OCI-LY3 (cell line): ENCODE measurements at regions not wholly inside any gene's neighbourhood (a gene's known extent, or its start where the extent isn't known, plus 50 kb on each side); places are given as distances from the start of the nearest gene placed in this dataset.

Experiments used
- H2AFZ ChIP-seq: fragments of 200-600, 300-600 bp; shearing (Covaris generic); 2 replicates; pipeline ENCODE4 v1.6.0; 2014; ENCODE audit warnings: antibody characterized with exemption, low read depth, low read length
- H3K27ac ChIP-seq: fragments of 200-600, 300-600 bp; sonication (generic); 2 replicates; pipeline ENCODE4 v1.5.1; 2014; ENCODE audit warnings: mild to moderate bottlenecking, low read length, moderate library complexity, mixed read lengths
- H3K27me3 ChIP-seq: fragments of 200-600, 300-600 bp; sonication (generic); 2 replicates; pipeline ENCODE4 v1.6.1; 2014; ENCODE audit warnings: low read depth, low read length, mixed read lengths
- H3K36me3 ChIP-seq: fragments of 200-600, 300-600 bp; sonication (generic); replicated peaks from 2 replicates; pipeline ENCODE3; 2014; ENCODE audit warnings: low read depth, low read length, mixed read lengths
- H3K4me1 ChIP-seq: fragments of 300-600, 200-600 bp; sonication (generic); 2 replicates; pipeline ENCODE4 v1.6.1; 2014; ENCODE audit warnings: low read length, mixed read lengths
- H3K4me2 ChIP-seq: fragments of 200-600, 300-600 bp; sonication (generic); 2 replicates; pipeline ENCODE4 v1.6.1; 2014; ENCODE audit warnings: low read length, mixed read lengths
- H3K4me3 ChIP-seq: fragments of 300-600, 200-600 bp; sonication (generic); 2 replicates; pipeline ENCODE4 v1.5.1; 2014; ENCODE audit warnings: antibody characterized with exemption, mild to moderate bottlenecking, low read length, moderate library complexity
- H3K79me2 ChIP-seq: fragments of 300-600, 200-600 bp; shearing (Covaris generic); 2 replicates; pipeline ENCODE4 v1.6.1; 2014; ENCODE audit warnings: mild to moderate bottlenecking, low read length, mixed read lengths
- H3K9ac ChIP-seq: fragments of 300-600, 200-600 bp; shearing (Covaris generic); 2 replicates; pipeline ENCODE4 v1.6.0; 2014; ENCODE audit warnings: mild to moderate bottlenecking, low read length, moderate library complexity
- H3K9me3 ChIP-seq: fragments of 200-600, 300-600 bp; shearing (Covaris generic); 2 replicates; pipeline ENCODE4 v1.6.1; 2014; ENCODE audit warnings: low read length, mixed read lengths; ENCODE audit not compliant: insufficient read depth
- H4K20me1 ChIP-seq: fragments of 200-600, 300-600 bp; sonication (generic); 2 replicates; pipeline ENCODE4 v1.6.1; 2016; ENCODE audit warnings: low read length, mixed read lengths; ENCODE audit not compliant: insufficient read depth
- CTCF ChIP-seq: fragments of 200-600, 300-600 bp; sonication (generic); IDR thresholded peaks from 2 replicates; pipeline ENCODE4 v1.5.1; 2014; ENCODE audit warnings: antibody characterized with exemption, low read length, low read depth
- EZH2phosphoT487 ChIP-seq: fragments of 200-600 bp; shearing (Covaris generic); IDR thresholded peaks from 2 replicates; pipeline ENCODE4 v1.6.1; 2018; ENCODE audit warnings: antibody characterized with exemption, mixed run types, low read depth

DNA sequence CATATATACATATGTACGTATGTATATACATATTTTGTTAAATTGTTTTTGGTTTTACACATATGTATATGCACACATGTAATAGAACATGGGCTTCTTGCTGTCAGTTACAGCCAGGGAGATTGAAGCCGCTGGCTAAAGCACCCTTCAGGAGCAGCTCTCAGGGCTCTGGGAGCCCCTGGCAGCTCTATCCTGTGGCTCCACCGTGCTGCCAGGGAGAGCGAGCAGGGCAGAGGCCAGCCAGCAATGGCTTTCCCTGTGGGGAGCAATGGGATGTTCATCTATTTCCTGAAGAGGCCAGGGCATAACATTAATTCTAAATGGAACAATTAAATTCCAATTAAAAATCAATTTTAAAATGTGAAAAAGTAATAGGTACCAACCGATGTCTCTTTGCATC is 102.9 kb downstream of the PSMG1 start:
- Histone ChIP-seq H3K79me2 (no peaks in the 10 kb centered on the region), H4K20me1 (no peaks in the 10 kb centered on the region), H3K4me2 (no peak overlapping the region), H3K9ac (no peak overlapping the region), H3K27me3 (peaks cover 11% of the 10 kb centered on the region), H3K9me3 (no peaks in the 10 kb centered on the region), H3K4me3 (no peak overlapping the region), H2AFZ (no peak overlapping the region), H3K27ac (no peak overlapping the region), H3K4me1 (no peaks in the 10 kb centered on the region), H3K36me3 (no peaks in the 10 kb centered on the region)
- TF ChIP-seq EZH2phosphoT487, result no peak
- TF ChIP-seq CTCF, result no peak

DNA sequence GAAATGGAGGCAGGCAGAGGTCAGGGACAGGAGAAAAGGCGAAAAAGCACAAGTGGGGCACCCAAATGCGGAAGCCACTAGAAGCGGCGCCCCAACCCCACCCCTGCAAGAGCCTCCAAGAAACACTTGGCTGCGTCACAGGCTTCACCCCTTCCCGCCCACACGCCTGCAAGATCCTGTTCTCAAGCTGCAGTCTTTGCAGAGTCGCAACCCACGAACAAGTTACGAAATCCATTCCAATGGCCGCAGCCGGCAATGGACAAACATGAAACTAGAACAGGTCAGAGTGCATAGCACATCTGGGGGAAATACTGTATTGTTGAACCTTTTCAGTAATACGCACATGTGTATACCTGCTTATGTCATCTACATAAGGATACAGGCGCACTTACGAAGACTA is 103.6 kb downstream of the PSMG1 start:
- Histone ChIP-seq H2AFZ (no peak overlapping the region), H3K4me2 (no peak overlapping the region), H3K79me2 (no peaks in the 10 kb centered on the region), H4K20me1 (no peaks in the 10 kb centered on the region), H3K36me3 (no peaks in the 10 kb centered on the region), H3K9me3 (no peaks in the 10 kb centered on the region), H3K4me3 (no peak overlapping the region), H3K27ac (no peak overlapping the region), H3K4me1 (no peaks in the 10 kb centered on the region), H3K27me3 (peaks cover 13% of the 10 kb centered on the region), H3K9ac (no peak overlapping the region)
- TF ChIP-seq CTCF (no peak), EZH2phosphoT487 (no peak)

DNA sequence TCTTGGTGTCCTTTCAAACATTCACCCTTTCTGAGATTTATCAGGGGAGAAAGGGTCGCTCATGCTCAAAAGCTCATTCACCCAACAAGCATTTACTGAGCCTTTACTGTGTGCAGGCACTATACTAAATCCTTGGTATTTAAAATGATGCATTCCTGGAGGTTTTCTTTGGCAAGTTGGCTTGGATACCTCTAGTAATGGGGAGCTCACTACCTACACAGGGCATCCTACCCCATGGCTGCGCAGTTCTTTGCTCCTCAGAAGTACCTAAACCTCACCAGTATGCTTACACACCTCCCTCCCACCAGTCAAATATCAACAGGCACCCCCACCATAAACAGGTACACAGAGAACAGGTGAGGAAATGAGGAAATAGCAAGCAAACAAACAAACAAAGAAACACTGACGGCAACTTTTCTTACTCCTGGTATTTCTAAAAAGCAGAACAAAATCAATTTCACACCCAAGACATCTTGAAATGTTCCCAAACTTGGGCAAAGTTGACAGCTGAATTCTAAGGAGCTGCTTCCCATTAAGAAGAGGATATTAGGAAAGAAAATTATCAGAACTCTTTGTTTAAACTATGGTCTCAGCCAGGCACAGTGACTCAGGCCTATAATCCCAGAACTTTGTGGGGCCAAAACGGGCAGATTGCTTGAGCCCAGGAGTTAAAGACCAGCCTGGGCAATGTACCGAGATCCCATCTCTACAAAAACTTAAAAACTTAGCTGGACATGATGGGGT is 104.8 kb downstream of the PSMG1 start:
- Histone ChIP-seq H3K9me3 (no peaks in the 10 kb centered on the region), H3K79me2 (no peaks in the 10 kb centered on the region), H3K27ac (no peak overlapping the region), H4K20me1 (no peaks in the 10 kb centered on the region), H3K4me1 (no peaks in the 10 kb centered on the region), H3K27me3 (peaks cover 16% of the 10 kb centered on the region), H2AFZ (no peak overlapping the region), H3K4me3 (no peak overlapping the region), H3K36me3 (no peaks in the 10 kb centered on the region), H3K9ac (no peak overlapping the region), H3K4me2 (no peak overlapping the region)
- TF ChIP-seq CTCF (no peak), EZH2phosphoT487 (no peak)

DNA sequence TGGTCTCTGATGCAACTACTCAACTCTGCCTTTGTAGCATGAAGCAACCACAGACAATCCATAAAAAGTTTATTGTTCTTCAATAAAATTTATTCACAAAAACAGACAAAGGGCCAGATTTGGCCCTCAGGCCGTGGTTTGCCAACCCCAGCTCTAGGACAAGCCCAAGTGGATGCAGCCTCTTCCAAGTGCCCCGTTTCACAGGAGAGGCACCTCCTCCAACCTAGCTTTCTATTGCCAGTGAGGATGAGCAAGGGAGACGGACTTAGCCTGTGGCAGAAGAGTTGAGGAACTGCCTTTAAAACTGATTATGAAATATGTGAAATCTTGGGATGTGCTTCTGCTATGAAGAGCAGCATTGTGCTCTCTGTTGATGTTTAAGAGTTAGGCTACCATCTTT is 105.4 kb downstream of the PSMG1 start:
- no peak overlapping the region for H3K9ac ChIP-seq
- no peaks in the 10 kb centered on the region for H3K9me3 ChIP-seq
- no peak overlapping the region for H3K4me2 ChIP-seq
- H4K20me1 ChIP-seq, result no peaks in the 10 kb centered on the region
- H3K4me1 ChIP-seq, result no peaks in the 10 kb centered on the region
- no peaks in the 10 kb centered on the region for H3K79me2 ChIP-seq
- no peak overlapping the region for H2AFZ ChIP-seq
- no peak overlapping the region for H3K27ac ChIP-seq
- H3K4me3 ChIP-seq, result no peak overlapping the region
- TF ChIP-seq CTCF (no peak), EZH2phosphoT487 (no peak)
- H3K36me3 ChIP-seq, result no peaks in the 10 kb centered on the region
- H3K27me3 ChIP-seq, result peaks cover 14% of the 10 kb centered on the region
